ENCODE measurements at regions not wholly inside any gene's neighbourhood (a gene's known extent, or its start where the extent isn't known, plus 50 kb on each side); places are given as distances from the start of the nearest gene placed in this dataset.

DNA sequence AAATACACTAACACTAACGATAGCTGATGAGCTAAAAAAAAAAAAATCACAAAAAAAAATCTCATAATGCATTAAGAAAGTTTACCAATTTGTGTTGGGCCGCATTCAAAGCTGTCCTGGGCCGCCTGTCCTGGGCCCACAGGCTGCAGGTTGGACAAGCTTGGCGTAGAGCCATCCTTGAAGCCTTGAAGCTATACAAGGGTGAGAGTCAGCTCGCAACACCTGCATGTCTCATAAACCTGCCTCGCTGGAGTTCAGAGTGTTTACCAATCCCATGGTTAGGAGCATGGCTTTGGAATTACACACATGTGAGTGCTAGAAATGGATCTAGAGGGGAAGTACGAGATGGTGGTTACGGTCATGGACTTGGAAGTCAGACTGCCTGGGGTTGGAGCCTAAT is 453.7 kb downstream of the INSC start:
- TF ChIP-seq, protein P1, sequence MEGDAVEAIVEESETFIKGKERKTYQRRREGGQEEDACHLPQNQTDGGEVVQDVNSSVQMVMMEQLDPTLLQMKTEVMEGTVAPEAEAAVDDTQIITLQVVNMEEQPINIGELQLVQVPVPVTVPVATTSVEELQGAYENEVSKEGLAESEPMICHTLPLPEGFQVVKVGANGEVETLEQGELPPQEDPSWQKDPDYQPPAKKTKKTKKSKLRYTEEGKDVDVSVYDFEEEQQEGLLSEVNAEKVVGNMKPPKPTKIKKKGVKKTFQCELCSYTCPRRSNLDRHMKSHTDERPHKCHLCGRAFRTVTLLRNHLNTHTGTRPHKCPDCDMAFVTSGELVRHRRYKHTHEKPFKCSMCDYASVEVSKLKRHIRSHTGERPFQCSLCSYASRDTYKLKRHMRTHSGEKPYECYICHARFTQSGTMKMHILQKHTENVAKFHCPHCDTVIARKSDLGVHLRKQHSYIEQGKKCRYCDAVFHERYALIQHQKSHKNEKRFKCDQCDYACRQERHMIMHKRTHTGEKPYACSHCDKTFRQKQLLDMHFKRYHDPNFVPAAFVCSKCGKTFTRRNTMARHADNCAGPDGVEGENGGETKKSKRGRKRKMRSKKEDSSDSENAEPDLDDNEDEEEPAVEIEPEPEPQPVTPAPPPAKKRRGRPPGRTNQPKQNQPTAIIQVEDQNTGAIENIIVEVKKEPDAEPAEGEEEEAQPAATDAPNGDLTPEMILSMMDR (conservative IDR thresholded peaks at IDR 0.05) = no peak
- TF ChIP-seq ZFX (IDR thresholded peaks at IDR 0.05) = no peak
